B cell (primary cell): ENCODE measurements at regions not wholly inside any gene's neighbourhood (a gene's known extent, or its start where the extent isn't known, plus 50 kb on each side); places are given as distances from the start of the nearest gene placed in this dataset.

Source experiments
- ATAC-seq: fragments of 200-7000 bp; cut with Tn5 transposase; one replicate; pipeline ENCODE4 v1.10.0; 2021; ENCODE audit warnings: low read depth, mild to moderate bottlenecking, moderate number of reproducible peaks, moderate library complexity
- CTCF ChIA-PET: fragments of 350-600 bp; sonication (Branson Sonifier 250); formaldehyde crosslinking; loops from one replicate; lab custom pipeline; 2021; ENCODE audit warnings: antibody characterized with exemption, inconsistent platforms; lab: Charles Lee
- POLR2A ChIA-PET: fragments of 350-600 bp; sonication (Branson Sonifier 250); formaldehyde crosslinking; loops from one replicate; lab custom pipeline; 2021; ENCODE audit warnings: antibody characterized with exemption; lab: Charles Lee
- DNase-seq: peaks from one replicate; pipeline ENCODE4 v3.0.0; 2013
- H2AFZ ChIP-seq: 2 replicates; pipeline ENCODE4 v1.6.1; 2012; ENCODE audit warnings: mild to moderate bottlenecking, low read depth, low read length; ENCODE audit not compliant: insufficient read depth, poor library complexity, severe bottlenecking
- H3K27ac ChIP-seq, 2 donors: 1 replicate in 1 of 2; 2 replicates in 1 of 2; pipeline ENCODE4 v1.5.1; 2012 to 2013; ENCODE audit warnings: low read length in 2 of 2, mild to moderate bottlenecking in 2 of 2, moderate library complexity in 1 of 2
- H3K27me3 ChIP-seq, 4 experiments: fragments of 200-600 bp in 1 of 4; sonication (generic) in 1 of 4; replicated peaks in 1 of 4; 1 replicate in 2 of 4; 2 replicates in 2 of 4; pipeline versions ENCODE4 v1.6.1 to v1.7.0; 2013 to 2016; ENCODE audit warnings: low read length in 3 of 4, mild to moderate bottlenecking in 2 of 4, mixed read lengths in 1 of 4, moderate library complexity in 1 of 4; ENCODE audit not compliant: insufficient read depth in 4 of 4, control insufficient read depth in 3 of 4; ENCODE audit errors: control extremely low read depth in 1 of 4
- H3K36me3 ChIP-seq, 2 experiments: replicated peaks in 1 of 2; 1 replicate in 1 of 2; 2 replicates in 1 of 2; pipeline versions ENCODE4 v1.6.1 to v1.7.1; 2013; ENCODE audit warnings: low read length in 1 of 2; ENCODE audit not compliant: insufficient read depth in 2 of 2, control insufficient read depth in 1 of 2; ENCODE audit errors: control extremely low read depth in 1 of 2, extremely low read depth in 1 of 2
- H3K4me1 ChIP-seq, 2 donors: fragments of 200-600 bp in 1 of 2; sonication (generic) in 1 of 2; 1 replicate in 1 of 2; 2 replicates in 1 of 2; pipeline versions ENCODE4 v1.5.1 to v1.6.1; 2013 to 2017; ENCODE audit warnings: low read length in 2 of 2; ENCODE audit not compliant: control insufficient read depth in 2 of 2, insufficient read depth in 2 of 2
- H3K4me2 ChIP-seq: replicated peaks from 2 replicates; pipeline ENCODE3; 2012; ENCODE audit warnings: mild to moderate bottlenecking, low read depth, low read length; ENCODE audit not compliant: poor library complexity, severe bottlenecking
- H3K4me3 ChIP-seq, 5 experiments: fragments of 200-600 bp in 1 of 5; sonication (generic) in 1 of 5; 1 replicate in 3 of 5; 2 replicates in 2 of 5; pipeline versions ENCODE4 v1.5.1 to v1.7.0; 2011 to 2016; ENCODE audit warnings: low read length in 4 of 5, mild to moderate bottlenecking in 4 of 5, low read depth in 2 of 5, control low read depth in 1 of 5, moderate library complexity in 1 of 5; ENCODE audit not compliant: insufficient read depth in 1 of 5; ENCODE audit errors: control extremely low read depth in 1 of 5, extremely low read depth in 1 of 5
- H3K79me2 ChIP-seq: fragments of 200-600 bp; sonication (generic); one replicate; pipeline ENCODE4 v1.6.0; 2016; ENCODE audit warnings: low read length; ENCODE audit not compliant: control insufficient read depth, insufficient read depth
- H3K9ac ChIP-seq: fragments of 200-600 bp; sonication (generic); 2 replicates; pipeline ENCODE4 v1.6.1; 2017; ENCODE audit warnings: mild to moderate bottlenecking, low read length, moderate library complexity
- H3K9me3 ChIP-seq, 3 donors: one replicate each; pipeline versions ENCODE4 v1.6.1 to v1.7.1; 2013; ENCODE audit warnings: low read length in 2 of 3; ENCODE audit not compliant: control insufficient read depth in 2 of 3, insufficient read depth in 1 of 3; ENCODE audit errors: control extremely low read depth in 1 of 3
- H4K20me1 ChIP-seq: 2 replicates; pipeline ENCODE4 v1.6.0; 2012; ENCODE audit warnings: mild to moderate bottlenecking, low read length; ENCODE audit not compliant: insufficient read depth, control insufficient read depth, poor library complexity, severe bottlenecking
- H3K27ac Mint-ChIP-seq: one replicate; pipeline ENCODE4 v1.8.0; 2021; ENCODE audit warnings: mixed read lengths
- H3K27me3 Mint-ChIP-seq: one replicate; pipeline ENCODE4 v1.8.0; 2021; ENCODE audit warnings: mixed read lengths
- H3K4me1 Mint-ChIP-seq: one replicate; pipeline ENCODE4 v1.8.0; 2021; ENCODE audit warnings: mixed read lengths
- H3K4me3 Mint-ChIP-seq: one replicate; pipeline ENCODE4 v1.8.0; 2021; ENCODE audit warnings: mixed read lengths
- H3K9me3 Mint-ChIP-seq: one replicate; pipeline ENCODE4 v1.8.0; 2022; ENCODE audit warnings: mixed read lengths; ENCODE audit not compliant: insufficient read depth
- CTCF ChIP-seq: fragments of 200-600 bp; IDR thresholded peaks from one replicate; pipeline ENCODE4 v1.8.0; 2022; ENCODE audit warnings: antibody characterized with exemption, mild to moderate bottlenecking
- EZH2 ChIP-seq: IDR thresholded peaks from 2 replicates; pipeline ENCODE4 v1.6.1; 2012; ENCODE audit warnings: borderline replicate concordance, low read depth, mild to moderate bottlenecking, moderate library complexity, low read length; ENCODE audit not compliant: insufficient read depth, poor library complexity, severe bottlenecking
- WGBS: methylation state at CpG from one replicate; pipeline ENCODE4 v1.1.5; 2013; ENCODE audit warnings: missing lambda C conversion rate; ENCODE audit not compliant: insufficient coverage; 5-methylcytosine and 5-hydroxymethylcytosine counted together
- intact Hi-C: fragments of 100-400 bp; cut with micrococcal nuclease; formaldehyde crosslinking; loops from one replicate; pipeline ENCODE4 v1.10.0; 2022

GRCh38 chr16:72401084-72401361 lies 229.1 kb upstream of the PMFBP1 start:
- H3K27me3 Mint-ChIP-seq, result no peaks in the 10 kb centered on the region
- Histone ChIP-seq H3K36me3 (no peaks in the 10 kb centered on the region), H3K4me3 (no peak overlapping the region), H4K20me1 (no peaks in the 10 kb centered on the region), H2AFZ (no peak overlapping the region), H3K27ac (no peak overlapping the region), H3K9me3 (no peaks in the 10 kb centered on the region), H3K4me2 (no peak overlapping the region), H3K27me3 (no peaks in the 10 kb centered on the region), H3K79me2 (no peaks in the 10 kb centered on the region), H3K4me1 (no peaks in the 10 kb centered on the region), H3K9ac (no peak overlapping the region)
- H3K4me3 Mint-ChIP-seq, result no peak overlapping the region
- peaks cover 3% of the 10 kb centered on the region for H3K4me1 Mint-ChIP-seq
- TF ChIP-seq EZH2 (no peak), CTCF (no peak)
- intact Hi-C loops, result loop anchor here (2.0 kb wide), 1 partner anchor 796 kb away; no protein-coding TSS in a partner anchor
- POLR2A ChIA-PET, result no interaction called here
- CTCF ChIA-PET, result interaction anchor here (0.7 to 0.8 kb wide), 2 partner anchors 11 to 20 kb away, joined by 3 to 6 read pairs; no protein-coding TSS in a partner anchor
- ATAC-seq (no peak), DNase-seq (no peak)
- H3K9me3 Mint-ChIP-seq, result no peaks in the 10 kb centered on the region
- H3K27ac Mint-ChIP-seq, result no peak overlapping the region

- TF ChIP-seq CTCF (peak; percentile 91), EZH2 (no peak)
- H3K9me3 ChIP-seq, result no peaks in the 10 kb centered on the region
- peak; percentile 54 for DNase-seq
- Mint-ChIP-seq H3K9me3 (no peaks in the 10 kb centered on the region), H3K4me3 (no peak overlapping the region), H3K27me3 (no peaks in the 10 kb centered on the region), H3K27ac (no peak overlapping the region), H3K4me1 (no peaks in the 10 kb centered on the region)
- CTCF ChIA-PET, result interaction anchor here (0.6 to 2.3 kb wide), 10 partner anchors 10 to 1555 kb away, joined by 3 to 6 read pairs (median 4); no protein-coding TSS in a partner anchor
- no peak overlapping the region for H3K27ac ChIP-seq
- no peaks in the 10 kb centered on the region for H3K79me2 ChIP-seq
- POLR2A ChIA-PET, result no interaction called here
- no peaks in the 10 kb centered on the region for H3K36me3 ChIP-seq
- H3K9ac ChIP-seq, result no peak overlapping the region
- WGBS, result no CpG with 5 or more reads among the region's 6 CpGs
- no peaks in the 10 kb centered on the region for H3K4me1 ChIP-seq
- intact Hi-C loops, result loop anchor here (2.0 kb wide), 1 partner anchor 796 kb away; no protein-coding TSS in a partner anchor
- no peak overlapping the region for H2AFZ ChIP-seq
- H3K27me3 ChIP-seq, result no peaks in the 10 kb centered on the region
- ATAC-seq, result peak; percentile 63
- no peak overlapping the region for H3K4me3 ChIP-seq
- H4K20me1 ChIP-seq, result no peaks in the 10 kb centered on the region
- H3K4me2 ChIP-seq, result no peak overlapping the region
Observed at GRCh38 chr16:72400257-72401083, 228.5 kb upstream of the PMFBP1 start.
